LNCaP clone FGC (cell line): ENCODE measurements at regions not wholly inside any gene's neighbourhood (a gene's known extent, or its start where the extent isn't known, plus 50 kb on each side); places are given as distances from the start of the nearest gene placed in this dataset.

Experiments
- DNase-seq: peaks from one replicate; pipeline ENCODE4 v3.0.0-alpha.2; 2011; ENCODE audit warnings: low read depth
- H3K4me3 ChIP-seq: 2 replicates; pipeline ENCODE4 v1.5.1; 2011; ENCODE audit warnings: mild to moderate bottlenecking, low read depth, low read length, control low read depth
- TF ChIP-seq, protein P1 (sequence below): IDR thresholded peaks from 2 replicates; pipeline ENCODE4 v1.5.1; 2012; ENCODE audit warnings: mild to moderate bottlenecking; ENCODE audit not compliant: control insufficient read depth, insufficient read depth; ENCODE audit errors: extremely low read depth

DNA sequence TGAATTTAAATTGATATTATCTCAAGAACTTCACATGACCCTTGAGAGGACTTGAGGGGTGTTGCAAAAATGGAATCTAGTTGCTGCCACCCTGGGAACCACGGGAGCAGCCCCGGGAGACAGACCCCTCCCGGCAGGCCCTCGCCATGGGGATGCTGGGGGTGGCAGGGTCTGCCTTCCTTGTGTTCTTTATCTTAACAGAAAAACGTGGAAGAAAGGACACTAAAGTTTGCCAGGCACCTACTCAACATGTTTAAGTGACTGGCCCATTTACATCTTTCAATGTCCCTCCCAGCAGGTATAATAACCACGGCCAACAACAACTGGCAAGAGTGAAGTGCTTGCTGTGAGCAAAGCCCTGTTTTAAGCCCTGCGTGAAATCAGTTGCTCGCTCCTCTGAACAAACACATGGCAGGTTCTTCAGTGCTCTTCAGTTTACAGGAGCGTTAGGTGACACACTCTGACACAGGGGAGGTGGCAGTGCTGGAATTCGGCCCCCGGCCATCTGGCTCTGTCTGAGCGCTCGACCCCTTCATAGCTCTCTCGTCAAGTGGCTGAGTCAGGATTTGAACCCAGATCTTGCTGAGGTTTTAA is 112.5 kb downstream of the ASB7 start:
- no peak overlapping the region for H3K4me3 ChIP-seq
- TF ChIP-seq, protein P1, sequence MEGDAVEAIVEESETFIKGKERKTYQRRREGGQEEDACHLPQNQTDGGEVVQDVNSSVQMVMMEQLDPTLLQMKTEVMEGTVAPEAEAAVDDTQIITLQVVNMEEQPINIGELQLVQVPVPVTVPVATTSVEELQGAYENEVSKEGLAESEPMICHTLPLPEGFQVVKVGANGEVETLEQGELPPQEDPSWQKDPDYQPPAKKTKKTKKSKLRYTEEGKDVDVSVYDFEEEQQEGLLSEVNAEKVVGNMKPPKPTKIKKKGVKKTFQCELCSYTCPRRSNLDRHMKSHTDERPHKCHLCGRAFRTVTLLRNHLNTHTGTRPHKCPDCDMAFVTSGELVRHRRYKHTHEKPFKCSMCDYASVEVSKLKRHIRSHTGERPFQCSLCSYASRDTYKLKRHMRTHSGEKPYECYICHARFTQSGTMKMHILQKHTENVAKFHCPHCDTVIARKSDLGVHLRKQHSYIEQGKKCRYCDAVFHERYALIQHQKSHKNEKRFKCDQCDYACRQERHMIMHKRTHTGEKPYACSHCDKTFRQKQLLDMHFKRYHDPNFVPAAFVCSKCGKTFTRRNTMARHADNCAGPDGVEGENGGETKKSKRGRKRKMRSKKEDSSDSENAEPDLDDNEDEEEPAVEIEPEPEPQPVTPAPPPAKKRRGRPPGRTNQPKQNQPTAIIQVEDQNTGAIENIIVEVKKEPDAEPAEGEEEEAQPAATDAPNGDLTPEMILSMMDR = no peak
- DNase-seq = no peak

DNA sequence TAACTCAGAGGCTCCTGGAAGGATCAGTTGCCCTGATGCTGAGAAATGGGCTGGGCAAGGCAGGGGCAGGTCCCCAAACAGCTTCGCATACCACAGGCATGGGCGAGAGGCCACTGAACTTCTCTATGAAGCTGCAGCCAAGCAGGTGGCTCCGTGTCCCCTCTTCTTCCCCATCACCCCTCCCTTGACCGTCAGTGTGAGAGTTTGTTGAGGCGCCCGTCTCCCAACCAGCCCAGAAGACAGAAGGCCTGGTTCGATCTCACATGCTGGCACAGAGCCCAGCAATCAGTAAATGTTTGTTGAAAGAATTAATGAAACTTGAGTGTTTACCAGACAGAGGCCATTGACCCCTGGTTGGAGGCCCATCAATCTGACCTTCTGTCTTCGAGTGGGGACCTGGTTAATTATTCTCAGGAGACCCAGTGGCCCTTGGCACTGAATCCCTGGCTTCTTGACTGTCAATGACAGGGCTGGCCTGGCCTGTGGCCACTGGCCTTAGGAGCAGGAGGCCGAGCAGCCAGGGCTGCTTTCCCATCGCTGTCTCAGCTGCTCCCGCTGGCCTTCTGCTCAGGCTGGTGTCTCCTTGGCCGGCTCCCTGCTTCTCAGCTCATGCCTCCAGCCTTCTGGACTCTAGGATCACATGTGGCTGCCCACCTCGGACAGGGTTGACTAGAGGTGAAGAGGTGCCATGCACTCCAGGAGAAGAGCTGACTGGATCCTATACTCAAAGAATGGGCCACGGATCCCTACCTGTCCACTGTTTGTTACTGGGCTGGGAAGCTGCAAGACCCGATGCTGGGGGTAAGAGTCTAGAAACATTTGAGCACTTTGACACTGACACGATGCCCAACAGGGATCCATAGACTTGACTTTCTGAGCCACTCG is 113.4 kb downstream of the ASB7 start:
- TF ChIP-seq, protein P1 = no peak
- no peak for DNase-seq
- no peak overlapping the region for H3K4me3 ChIP-seq

DNA sequence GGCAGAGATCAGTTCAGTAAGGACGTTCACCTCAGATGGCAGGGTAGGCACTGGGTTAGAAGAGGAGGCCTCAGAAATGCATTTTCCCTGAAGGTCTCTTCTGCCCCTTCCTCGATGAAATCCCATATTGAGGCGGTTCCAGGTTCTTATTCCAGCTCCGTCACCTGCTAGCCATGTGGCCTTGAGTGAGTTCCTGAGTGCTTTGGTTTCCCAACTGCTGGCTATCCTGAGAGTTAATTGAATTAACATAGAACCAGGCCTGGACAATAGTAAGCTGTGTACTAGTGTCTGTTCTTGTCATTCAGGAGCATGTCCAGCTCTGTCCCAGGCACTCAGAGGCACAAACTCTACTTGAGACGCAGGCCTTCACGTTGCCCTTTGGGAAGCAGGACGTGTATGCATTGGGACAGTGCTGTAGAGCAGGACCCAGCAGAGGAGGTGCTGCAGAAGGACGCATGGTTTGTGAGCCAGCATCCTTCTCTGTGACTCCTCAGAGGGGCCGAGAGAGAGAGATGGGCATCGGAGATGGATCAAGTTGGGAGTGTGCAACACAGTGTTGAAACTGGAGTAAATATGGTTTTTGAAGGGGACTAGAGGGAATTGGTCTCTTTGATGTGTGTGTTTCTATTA is 114.2 kb downstream of the ASB7 start:
- DNase-seq = no peak
- no peak overlapping the region for H3K4me3 ChIP-seq

DNA sequence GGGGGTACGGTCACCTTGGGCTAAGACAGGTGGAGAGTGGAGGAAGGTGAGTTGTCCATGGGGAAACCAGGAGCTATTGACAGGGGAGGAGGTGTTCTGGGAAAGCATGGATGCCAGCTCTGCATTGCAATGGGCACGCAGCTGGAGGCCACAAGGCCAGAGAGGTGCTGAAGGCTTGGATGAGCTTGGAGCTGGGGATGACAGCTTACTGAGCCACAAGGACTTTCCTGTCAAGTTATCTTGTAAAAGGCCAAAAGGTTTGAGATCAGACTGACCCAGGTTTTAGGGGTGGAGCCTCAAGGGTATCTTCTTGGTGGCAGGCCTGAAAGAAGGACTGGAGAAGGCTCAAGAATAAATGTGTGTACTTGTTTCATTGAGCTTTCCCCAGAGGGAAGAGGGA is 115.2 kb downstream of the ASB7 start:
- TF ChIP-seq, protein P1 = no peak
- DNase-seq = no peak
- H3K4me3 ChIP-seq = no peak overlapping the region

More for the DNA sequence above, 114.2 kb downstream of the ASB7 start:
- TF ChIP-seq, protein P1 = no peak

DNA sequence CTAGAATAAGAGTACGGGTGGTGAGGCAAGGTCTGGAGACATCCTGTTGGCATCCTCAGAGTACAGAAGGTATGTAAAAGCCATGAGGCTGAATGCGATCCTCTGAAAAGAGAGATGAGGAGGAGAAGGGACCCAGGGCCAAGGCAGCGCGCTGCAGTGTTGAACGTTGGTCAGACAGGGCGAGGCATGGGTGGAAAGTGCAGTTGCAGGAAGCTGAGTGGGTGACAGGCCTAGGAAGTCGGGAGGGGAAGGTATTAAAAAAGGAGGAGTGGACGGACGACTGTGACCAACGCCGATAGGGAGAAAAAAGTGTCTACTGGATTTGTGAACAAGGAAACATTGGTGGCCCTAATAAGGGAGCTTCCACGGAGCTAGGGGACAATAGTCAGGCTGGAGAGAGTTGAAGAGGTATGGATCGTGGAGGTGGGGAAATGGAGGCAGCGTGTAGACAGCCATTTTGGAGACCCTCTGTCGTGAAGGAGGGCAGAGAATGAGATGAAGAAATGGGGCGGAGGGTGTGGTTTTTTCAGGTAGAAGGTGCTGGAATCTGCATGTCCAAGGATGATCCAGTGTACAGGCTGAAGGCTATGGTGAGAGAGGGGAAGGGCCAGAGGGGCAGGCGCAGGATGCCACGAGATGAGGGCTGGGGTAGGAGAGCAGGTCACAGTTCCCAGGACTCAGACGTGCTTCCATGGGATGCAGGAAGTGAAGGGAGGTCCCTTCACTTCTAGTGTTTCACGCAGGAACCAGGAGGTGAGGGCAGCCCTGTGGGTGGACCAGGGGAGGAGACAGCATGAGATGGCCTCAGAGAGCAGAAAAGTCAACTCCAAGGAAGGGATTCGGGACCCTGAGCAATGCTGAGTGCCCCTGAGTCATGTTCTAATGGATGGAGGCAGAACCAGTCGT is 115.9 kb downstream of the ASB7 start:
- TF ChIP-seq, protein P1 = no peak
- no peak for DNase-seq
- H3K4me3 ChIP-seq = no peak overlapping the region

DNA sequence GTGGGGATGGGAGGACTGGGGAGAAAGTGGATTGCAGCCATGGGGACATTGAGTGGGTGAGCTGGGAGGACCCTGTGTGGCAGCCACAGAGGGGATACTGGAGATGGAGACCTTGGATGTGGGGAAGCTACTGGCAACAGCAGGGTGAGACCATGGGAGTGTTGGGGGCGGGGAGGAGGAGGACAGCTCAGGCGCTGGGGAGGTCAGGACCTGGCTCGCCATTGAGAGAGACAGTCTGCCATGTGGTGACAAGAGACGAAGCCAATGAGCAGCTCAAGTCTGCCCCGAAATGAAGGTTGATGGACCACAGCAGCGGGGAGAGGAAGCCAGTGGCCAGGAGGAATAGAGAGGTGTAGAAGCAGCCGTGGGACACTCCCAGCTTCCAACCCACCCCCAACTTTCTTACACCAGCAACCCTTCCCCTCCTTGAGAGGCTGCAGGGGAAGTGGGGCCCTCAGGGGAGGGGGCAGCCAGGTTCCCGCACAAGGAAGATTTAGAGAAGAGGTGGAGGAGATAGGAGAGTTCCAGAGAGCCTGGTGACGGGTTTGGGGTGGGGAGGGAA is 118.1 kb downstream of the ASB7 start:
- no peak for DNase-seq
- H3K4me3 ChIP-seq = no peak overlapping the region
- TF ChIP-seq, protein P1 = no peak
